WTC11 (cell line): ENCODE measurements at regions not wholly inside any gene's neighbourhood (a gene's known extent, or its start where the extent isn't known, plus 50 kb on each side); places are given as distances from the start of the nearest gene placed in this dataset.

ENCODE experiments used
- ATAC-seq: fragments of 200-7000 bp; cut with Tn5 transposase; 2 replicates; pipeline ENCODE4 v1.10.0; 2021; ENCODE audit warnings: mild to moderate bottlenecking, moderate library complexity
- CTCF ChIA-PET: fragments of 300-600 bp; sonication (Branson Sonifier 250); formaldehyde crosslinking; loops from one replicate; lab custom pipeline; 2021; ENCODE audit warnings: antibody characterized with exemption; lab: Charles Lee
- POLR2A ChIA-PET: fragments of 350-600 bp; sonication (Branson Sonifier 250); formaldehyde crosslinking; loops from one replicate; lab custom pipeline; 2021; ENCODE audit warnings: antibody characterized with exemption; lab: Charles Lee
- DNase-seq: peaks from one replicate; pipeline ENCODE4 v3.0.0; 2021; ENCODE audit warnings: low spot score
- H3K27ac Mint-ChIP-seq: 2 replicates; pipeline ENCODE4 v1.8.0; 2021; ENCODE audit warnings: mixed read lengths
- H3K27me3 Mint-ChIP-seq: 2 replicates; pipeline ENCODE4 v1.8.0; 2021; ENCODE audit warnings: low read depth, mild to moderate bottlenecking, moderate library complexity, mixed read lengths
- H3K36me3 Mint-ChIP-seq: 2 replicates; pipeline ENCODE4 v1.8.0; 2021; ENCODE audit warnings: mixed read lengths
- H3K4me1 Mint-ChIP-seq: 2 replicates; pipeline ENCODE4 v1.8.0; 2022; ENCODE audit warnings: mixed read lengths
- H3K4me3 Mint-ChIP-seq: 2 replicates; pipeline ENCODE4 v1.8.0; 2021; ENCODE audit warnings: mild to moderate bottlenecking, moderate library complexity, mixed read lengths
- H3K9me3 Mint-ChIP-seq: 2 replicates; pipeline ENCODE4 v1.8.0; 2021; ENCODE audit warnings: mixed read lengths
- AFF4 ChIP-seq: sonication (generic); formaldehyde crosslinking; IDR thresholded peaks from 2 replicates; pipeline ENCODE4 v1.8.1; 2023; ENCODE audit warnings: mild to moderate bottlenecking, missing genetic modification reagents, borderline replicate concordance
- ATF1 ChIP-seq: sonication (generic); formaldehyde crosslinking; IDR thresholded peaks from 2 replicates; pipeline ENCODE4 v1.8.1; 2023; ENCODE audit warnings: mild to moderate bottlenecking, moderate library complexity, missing genetic modification reagents
- CTCF ChIP-seq: fragments of 200-600 bp; IDR thresholded peaks from 2 replicates; pipeline ENCODE4 v1.8.0; 2022; ENCODE audit warnings: antibody characterized with exemption
- ERG ChIP-seq: fragments of 250-450 bp; sonication (Bioruptor Pico); IDR thresholded peaks from 2 replicates; pipeline ENCODE4 v1.8.0; 2021; ENCODE audit warnings: mild to moderate bottlenecking
- ESRRA ChIP-seq: sonication (generic); formaldehyde crosslinking; IDR thresholded peaks from 2 replicates; pipeline ENCODE4 v1.8.1; 2022; ENCODE audit warnings: mild to moderate bottlenecking, missing genetic modification reagents, borderline replicate concordance
- FOXJ3 ChIP-seq: sonication (generic); formaldehyde crosslinking; IDR thresholded peaks from 2 replicates; pipeline ENCODE4 v1.9.0; 2021; ENCODE audit warnings: missing genetic modification reagents, mild to moderate bottlenecking, borderline replicate concordance
- HMGXB4 ChIP-seq: sonication (generic); formaldehyde crosslinking; IDR thresholded peaks from 2 replicates; pipeline ENCODE4 v1.8.1; 2023; ENCODE audit warnings: mild to moderate bottlenecking, moderate library complexity, missing genetic modification reagents
- IRF2 ChIP-seq: sonication (generic); formaldehyde crosslinking; IDR thresholded peaks from 2 replicates; pipeline ENCODE4 v1.8.0; 2022; ENCODE audit warnings: low read depth, missing genetic modification reagents, borderline replicate concordance
- JUN ChIP-seq: sonication (generic); formaldehyde crosslinking; IDR thresholded peaks from 2 replicates; pipeline ENCODE4 v1.8.0; 2023; ENCODE audit warnings: mild to moderate bottlenecking, missing genetic modification reagents
- MYBL2 ChIP-seq: sonication (generic); formaldehyde crosslinking; IDR thresholded peaks from 2 replicates; pipeline ENCODE4 v1.8.1; 2023; ENCODE audit warnings: mild to moderate bottlenecking, moderate library complexity, missing genetic modification reagents
- RELA ChIP-seq: sonication (generic); formaldehyde crosslinking; IDR thresholded peaks from 2 replicates; pipeline ENCODE4 v1.8.1; 2022; ENCODE audit warnings: missing genetic modification reagents, mild to moderate bottlenecking, borderline replicate concordance
- SMAD3 ChIP-seq: sonication (generic); formaldehyde crosslinking; IDR thresholded peaks from 2 replicates; pipeline ENCODE4 v1.8.0; 2022; ENCODE audit warnings: missing genetic modification reagents, mild to moderate bottlenecking, borderline replicate concordance
- SP1 ChIP-seq: sonication (generic); formaldehyde crosslinking; conservative IDR thresholded peaks from 2 replicates; pipeline ENCODE4 v1.8.1; 2022; ENCODE audit warnings: missing genetic modification reagents
- USF1 ChIP-seq: sonication (generic); formaldehyde crosslinking; IDR thresholded peaks from 2 replicates; pipeline ENCODE4 v1.8.0; 2022; ENCODE audit warnings: mild to moderate bottlenecking, missing genetic modification reagents
- ZNF138 ChIP-seq: sonication (generic); formaldehyde crosslinking; conservative IDR thresholded peaks from 2 replicates; pipeline ENCODE4 v1.8.1; 2022; ENCODE audit warnings: mild to moderate bottlenecking, moderate library complexity, missing genetic modification reagents
- ZNF281 ChIP-seq: sonication (generic); formaldehyde crosslinking; IDR thresholded peaks from 2 replicates; pipeline ENCODE4 v1.8.0; 2023; ENCODE audit warnings: mild to moderate bottlenecking, missing genetic modification reagents
- ZNF512 ChIP-seq: sonication (generic); formaldehyde crosslinking; IDR thresholded peaks from 2 replicates; pipeline ENCODE4 v1.8.1; 2022; ENCODE audit warnings: missing genetic modification reagents, borderline replicate concordance

GRCh38 chr2:145110668-145111356 lies 590.9 kb upstream of the ZEB2 start (continued):
- no peak for TF ChIP-seq ERG (CRISPR knock-in tag)
- no peak for TF ChIP-seq ZNF281 (CRISPR knock-in tag)
- TF ChIP-seq ZNF138: no peak
- TF ChIP-seq ATF1: no peak
- TF ChIP-seq IRF2 (CRISPR knock-in tag): no peak
- TF ChIP-seq USF1 (CRISPR knock-in tag): no peak
- TF ChIP-seq MYBL2: no peak
- TF ChIP-seq FOXJ3 (CRISPR knock-in tag): no peak

- Mint-ChIP-seq H3K36me3 (no peaks in the 10 kb centered on the region), H3K27ac (peak overlapping the region; percentile 5; the same call in 1 of the 2 replicates), H3K4me1 (peaks cover 21% of the 10 kb centered on the region), H3K9me3 (no peaks in the 10 kb centered on the region), H3K4me3 (no peak overlapping the region), H3K27me3 (no peaks in the 10 kb centered on the region)
- DNase-seq (no peak), ATAC-seq (no peak)
- CTCF ChIA-PET: no interaction called here
- POLR2A ChIA-PET: no interaction called here
- TF ChIP-seq ZNF138 (no peak), ZNF281 (CRISPR knock-in tag) (no peak), ZNF512 (CRISPR knock-in tag) (no peak), HMGXB4 (CRISPR knock-in tag) (no peak), SP1 (CRISPR knock-in tag) (no peak), SMAD3 (CRISPR knock-in tag) (no peak), RELA (no peak), ESRRA (CRISPR knock-in tag) (no peak), AFF4 (CRISPR knock-in tag) (no peak), CTCF (no peak), JUN (no peak)
Measured at GRCh38 chr2:145108959-145109710, 589.2 kb upstream of the ZEB2 start.
